ENCODE measurements at regions not wholly inside any gene's neighbourhood (a gene's known extent, or its start where the extent isn't known, plus 50 kb on each side); places are given as distances from the start of the nearest gene placed in this dataset.

- no peak for TF ChIP-seq MAFK (IDR thresholded peaks at IDR 0.05; ENCODE audit: partially characterized antibody)
- TF ChIP-seq, protein P1, sequence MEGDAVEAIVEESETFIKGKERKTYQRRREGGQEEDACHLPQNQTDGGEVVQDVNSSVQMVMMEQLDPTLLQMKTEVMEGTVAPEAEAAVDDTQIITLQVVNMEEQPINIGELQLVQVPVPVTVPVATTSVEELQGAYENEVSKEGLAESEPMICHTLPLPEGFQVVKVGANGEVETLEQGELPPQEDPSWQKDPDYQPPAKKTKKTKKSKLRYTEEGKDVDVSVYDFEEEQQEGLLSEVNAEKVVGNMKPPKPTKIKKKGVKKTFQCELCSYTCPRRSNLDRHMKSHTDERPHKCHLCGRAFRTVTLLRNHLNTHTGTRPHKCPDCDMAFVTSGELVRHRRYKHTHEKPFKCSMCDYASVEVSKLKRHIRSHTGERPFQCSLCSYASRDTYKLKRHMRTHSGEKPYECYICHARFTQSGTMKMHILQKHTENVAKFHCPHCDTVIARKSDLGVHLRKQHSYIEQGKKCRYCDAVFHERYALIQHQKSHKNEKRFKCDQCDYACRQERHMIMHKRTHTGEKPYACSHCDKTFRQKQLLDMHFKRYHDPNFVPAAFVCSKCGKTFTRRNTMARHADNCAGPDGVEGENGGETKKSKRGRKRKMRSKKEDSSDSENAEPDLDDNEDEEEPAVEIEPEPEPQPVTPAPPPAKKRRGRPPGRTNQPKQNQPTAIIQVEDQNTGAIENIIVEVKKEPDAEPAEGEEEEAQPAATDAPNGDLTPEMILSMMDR (IDR thresholded peaks at IDR 0.05): no peak
- TF ChIP-seq, protein P2, sequence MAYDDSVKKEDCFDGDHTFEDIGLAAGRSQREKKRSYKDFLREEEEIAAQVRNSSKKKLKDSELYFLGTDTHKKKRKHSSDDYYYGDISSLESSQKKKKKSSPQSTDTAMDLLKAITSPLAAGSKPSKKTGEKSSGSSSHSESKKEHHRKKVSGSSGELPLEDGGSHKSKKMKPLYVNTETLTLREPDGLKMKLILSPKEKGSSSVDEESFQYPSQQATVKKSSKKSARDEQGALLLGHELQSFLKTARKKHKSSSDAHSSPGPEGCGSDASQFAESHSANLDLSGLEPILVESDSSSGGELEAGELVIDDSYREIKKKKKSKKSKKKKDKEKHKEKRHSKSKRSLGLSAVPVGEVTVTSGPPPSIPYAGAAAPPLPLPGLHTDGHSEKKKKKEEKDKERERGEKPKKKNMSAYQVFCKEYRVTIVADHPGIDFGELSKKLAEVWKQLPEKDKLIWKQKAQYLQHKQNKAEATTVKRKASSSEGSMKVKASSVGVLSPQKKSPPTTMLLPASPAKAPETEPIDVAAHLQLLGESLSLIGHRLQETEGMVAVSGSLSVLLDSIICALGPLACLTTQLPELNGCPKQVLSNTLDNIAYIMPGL (CRISPR knock-in tag; IDR thresholded peaks at IDR 0.05; ENCODE audit: borderline replicate concordance): no peak
- TF ChIP-seq POLR2A (IDR thresholded peaks at IDR 0.05; ENCODE audit: low read length): no peak
- no peak for TF ChIP-seq MYC (IDR thresholded peaks at IDR 0.05; ENCODE audit: borderline replicate concordance, low read length)
- TF ChIP-seq, protein P3, sequence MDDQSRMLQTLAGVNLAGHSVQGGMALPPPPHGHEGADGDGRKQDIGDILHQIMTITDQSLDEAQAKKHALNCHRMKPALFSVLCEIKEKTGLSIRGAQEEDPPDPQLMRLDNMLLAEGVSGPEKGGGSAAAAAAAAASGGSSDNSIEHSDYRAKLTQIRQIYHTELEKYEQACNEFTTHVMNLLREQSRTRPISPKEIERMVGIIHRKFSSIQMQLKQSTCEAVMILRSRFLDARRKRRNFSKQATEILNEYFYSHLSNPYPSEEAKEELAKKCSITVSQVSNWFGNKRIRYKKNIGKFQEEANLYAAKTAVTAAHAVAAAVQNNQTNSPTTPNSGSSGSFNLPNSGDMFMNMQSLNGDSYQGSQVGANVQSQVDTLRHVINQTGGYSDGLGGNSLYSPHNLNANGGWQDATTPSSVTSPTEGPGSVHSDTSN (IDR thresholded peaks at IDR 0.05): no peak
- TF ChIP-seq CBX2 (IDR thresholded peaks at IDR 0.05; ENCODE audit: borderline replicate concordance, low read depth): no peak
- no peak for TF ChIP-seq CHD2 (IDR thresholded peaks at IDR 0.05; ENCODE audit: low read length, partially characterized antibody)
- no peak for TF ChIP-seq RAD21 (conservative IDR thresholded peaks at IDR 0.05 in 1 of 2, IDR thresholded peaks at IDR 0.05 in 1 of 2)
Measured at GRCh38 chr1:36733748-36734147, 251.0 kb upstream of the CSF3R start.

All from A549 (cell line).